Lung (tissue), 11 donors: ENCODE measurements at regions not wholly inside any gene's neighbourhood (a gene's known extent, or its start where the extent isn't known, plus 50 kb on each side); places are given as distances from the start of the nearest gene placed in this dataset.
"Not testable (repeated sequence)": the region's sequence is repeated elsewhere in the genome, so short reads cannot be mapped to it uniquely, and the experiment has no call there.

Experiments used
- ATAC-seq: fragments of 200-7000 bp; cut with Tn5 transposase; one replicate; pipeline ENCODE4 v1.9.1; 2020; ENCODE audit warnings: moderate number of reproducible peaks; ENCODE audit not compliant: insufficient read depth, low FRiP score
- DNase-seq, 3 donors: peaks; one replicate each; pipeline ENCODE4 v3.0.0-alpha.2; 2013 to 2017
- H3K27ac ChIP-seq, 2 donors: one replicate each; pipeline ENCODE4 v1.5.1; 2013; ENCODE audit warnings: mild to moderate bottlenecking in 2 of 2, moderate library complexity in 2 of 2, control low read depth in 1 of 2, inconsistent platforms in 1 of 2, low read depth in 1 of 2, low read length in 1 of 2
- H3K27me3 ChIP-seq, 3 donors: one replicate each; pipeline ENCODE4 v1.5.1; 2013; ENCODE audit warnings: low read length in 2 of 3; ENCODE audit not compliant: control insufficient read depth in 3 of 3, insufficient read depth in 3 of 3
- H3K36me3 ChIP-seq, 4 donors: one replicate each; pipeline ENCODE4 v1.5.1; 2013; ENCODE audit warnings: low read length in 4 of 4, mild to moderate bottlenecking in 1 of 4, moderate library complexity in 1 of 4; ENCODE audit not compliant: control insufficient read depth in 4 of 4, insufficient read depth in 4 of 4
- H3K4me1 ChIP-seq, 5 donors: one replicate each; pipeline ENCODE4 v1.5.1; 2013; ENCODE audit warnings: low read length in 5 of 5, mild to moderate bottlenecking in 2 of 5, moderate library complexity in 1 of 5; ENCODE audit not compliant: control insufficient read depth in 5 of 5, insufficient read depth in 5 of 5
- H3K4me3 ChIP-seq: one replicate; pipeline ENCODE4 v1.5.1; 2013; ENCODE audit warnings: mild to moderate bottlenecking, control low read depth, moderate library complexity
- H3K9ac ChIP-seq, 2 donors: one replicate each; pipeline ENCODE4 v1.5.1; 2013; ENCODE audit warnings: low read length in 2 of 2, control low read depth in 1 of 2; ENCODE audit not compliant: insufficient read depth in 1 of 2
- H3K9me3 ChIP-seq, 4 donors: one replicate each; pipeline ENCODE4 v1.5.1; 2013; ENCODE audit warnings: low read length in 3 of 4, mild to moderate bottlenecking in 1 of 4, moderate library complexity in 1 of 4; ENCODE audit not compliant: control insufficient read depth in 4 of 4, insufficient read depth in 3 of 4
- WGBS, 2 donors: extraction: QIAGEN DNeasy Blood & Tissue Kit; methylation state at CpG; one replicate each; pipeline ENCODE4 v1.1.7; 2013; 5-methylcytosine and 5-hydroxymethylcytosine counted together
- TF ChIP-seq, protein P1 (sequence below): IDR thresholded peaks from 2 replicates; pipeline ENCODE4 v1.5.1; 2012; ENCODE audit warnings: mild to moderate bottlenecking; ENCODE audit errors: control extremely low read depth, extremely low read depth
- donor health status: control.
- donor health status: control.
- donor health status: Bipolar disorder and iron deficiency.
- donor health status: healthy.
- donor health status: DM: yes; HTN: yes; CAD: no.

DNA sequence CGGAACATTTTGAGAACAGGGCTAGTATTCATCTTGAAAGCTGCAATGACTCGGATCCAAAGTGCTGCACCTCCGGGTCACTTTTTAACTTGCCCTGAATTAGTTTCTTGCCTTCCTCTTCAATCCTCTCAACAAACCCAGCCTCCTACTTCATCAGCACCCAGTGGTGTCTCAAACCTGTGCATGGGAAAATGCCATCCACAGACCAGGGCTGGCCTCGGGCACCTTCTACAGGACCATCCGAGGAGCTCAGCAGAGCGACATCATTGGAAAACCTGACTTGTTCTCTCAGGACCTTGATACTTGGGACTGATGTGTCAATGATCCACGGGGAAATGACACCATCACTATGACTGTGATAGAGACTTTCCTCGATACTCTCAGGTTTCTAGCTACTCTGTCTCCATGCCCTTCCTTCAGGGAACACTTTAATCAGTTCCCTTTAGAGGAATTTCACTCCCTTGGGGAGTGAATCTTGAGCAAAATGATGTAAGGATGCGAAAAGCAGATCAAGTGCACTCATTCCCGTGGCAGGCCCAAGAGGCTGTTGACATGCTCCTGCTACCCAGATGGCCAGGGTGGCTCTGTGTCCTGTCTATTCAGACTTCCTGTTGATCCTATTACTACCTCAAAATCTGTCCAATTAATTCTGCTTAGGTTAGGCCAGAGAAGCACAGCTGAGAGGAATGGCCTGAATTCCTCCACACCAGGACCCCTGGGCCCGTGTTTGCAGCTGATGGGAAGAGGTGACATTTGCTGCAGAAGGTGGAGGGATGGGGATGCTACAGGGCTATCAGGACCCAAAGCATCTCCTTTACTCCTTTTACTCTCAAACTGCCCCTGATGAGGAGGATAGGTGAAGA is 96.5 kb upstream of the SLC25A48 start:
- H3K9me3 ChIP-seq, result no peaks in the 10 kb centered on the region
- H3K4me1 ChIP-seq, result peaks cover 0 to 13% (median 0%) of the 10 kb centered on the region in 5 donors
- H3K36me3 ChIP-seq, result no peaks in the 10 kb centered on the region
- no peaks in the 10 kb centered on the region for H3K27me3 ChIP-seq
- DNase-seq, result no peak
- TF ChIP-seq, protein P1, sequence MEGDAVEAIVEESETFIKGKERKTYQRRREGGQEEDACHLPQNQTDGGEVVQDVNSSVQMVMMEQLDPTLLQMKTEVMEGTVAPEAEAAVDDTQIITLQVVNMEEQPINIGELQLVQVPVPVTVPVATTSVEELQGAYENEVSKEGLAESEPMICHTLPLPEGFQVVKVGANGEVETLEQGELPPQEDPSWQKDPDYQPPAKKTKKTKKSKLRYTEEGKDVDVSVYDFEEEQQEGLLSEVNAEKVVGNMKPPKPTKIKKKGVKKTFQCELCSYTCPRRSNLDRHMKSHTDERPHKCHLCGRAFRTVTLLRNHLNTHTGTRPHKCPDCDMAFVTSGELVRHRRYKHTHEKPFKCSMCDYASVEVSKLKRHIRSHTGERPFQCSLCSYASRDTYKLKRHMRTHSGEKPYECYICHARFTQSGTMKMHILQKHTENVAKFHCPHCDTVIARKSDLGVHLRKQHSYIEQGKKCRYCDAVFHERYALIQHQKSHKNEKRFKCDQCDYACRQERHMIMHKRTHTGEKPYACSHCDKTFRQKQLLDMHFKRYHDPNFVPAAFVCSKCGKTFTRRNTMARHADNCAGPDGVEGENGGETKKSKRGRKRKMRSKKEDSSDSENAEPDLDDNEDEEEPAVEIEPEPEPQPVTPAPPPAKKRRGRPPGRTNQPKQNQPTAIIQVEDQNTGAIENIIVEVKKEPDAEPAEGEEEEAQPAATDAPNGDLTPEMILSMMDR, result no peak
- H3K9ac ChIP-seq, result no peak overlapping the region
- no peak overlapping the region for H3K27ac ChIP-seq
- H3K4me3 ChIP-seq, result no peak overlapping the region
- no peak for ATAC-seq
- WGBS, 2 donors, result 83 to 86% methylated on average over 11 of the region's 11 CpGs

DNA sequence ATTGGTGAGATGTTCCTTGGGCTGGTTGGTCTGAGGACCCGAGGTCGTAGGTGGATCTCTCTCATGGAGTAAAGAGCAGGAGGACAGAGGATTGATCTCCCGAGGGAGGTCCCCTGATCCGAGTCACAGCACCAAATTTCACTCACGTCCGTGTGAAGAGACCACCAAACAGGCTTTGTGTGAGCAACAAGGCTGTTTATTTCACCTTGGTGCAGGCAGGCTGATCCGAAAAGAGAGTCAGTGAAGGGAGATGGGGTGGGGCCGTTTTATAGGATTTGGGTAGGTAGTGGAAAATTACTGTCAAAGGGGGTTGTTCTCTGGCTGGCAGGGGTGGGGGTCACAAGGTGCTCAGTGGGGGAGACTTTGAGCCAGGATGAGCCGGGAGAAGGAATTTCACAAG is 97.5 kb upstream of the SLC25A48 start:
- DNase-seq, result not testable (repeated sequence)
- 64 to 72% methylated on average over 9 of the region's 9 CpGs for WGBS, 2 donors

DNA sequence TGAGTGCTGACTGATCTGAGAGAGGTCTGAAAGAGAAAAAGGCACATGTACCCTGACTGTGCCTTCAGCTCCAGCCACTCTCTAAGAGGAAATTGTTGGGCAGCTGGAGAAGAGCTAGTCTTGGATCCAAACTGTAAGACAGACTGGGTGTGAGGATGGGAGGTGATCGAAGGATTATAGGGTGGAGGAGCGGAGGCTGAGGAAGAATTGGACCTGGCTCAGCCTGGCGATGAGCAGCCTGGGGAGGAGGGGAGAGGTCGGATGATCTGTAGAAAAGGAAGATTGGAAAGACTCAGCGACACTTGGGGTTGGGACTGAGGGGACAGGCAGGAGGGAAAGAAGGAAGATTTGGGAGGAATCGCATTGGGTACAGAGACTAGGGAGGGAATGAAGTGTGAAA is 98.6 kb upstream of the SLC25A48 start:
- Histone ChIP-seq H3K9ac (no peak overlapping the region), H3K4me1 (peaks cover 0 to 13% (median 0%) of the 10 kb centered on the region in 5 donors), H3K27ac (no peak overlapping the region), H3K4me3 (no peak overlapping the region), H3K36me3 (no peaks in the 10 kb centered on the region), H3K9me3 (no peaks in the 10 kb centered on the region), H3K27me3 (no peaks in the 10 kb centered on the region)
- 88 to 89% methylated on average over 6 of the region's 6 CpGs for WGBS, 2 donors
- ATAC-seq, result no peak
- TF ChIP-seq, protein P1, result no peak
- no peak for DNase-seq

More for the DNA sequence above, 97.5 kb upstream of the SLC25A48 start:
- H3K36me3 ChIP-seq, ATAC-seq, H3K27me3 ChIP-seq, H3K9ac ChIP-seq, H3K4me3 ChIP-seq, H3K9me3 ChIP-seq, H3K27ac ChIP-seq: not testable (repeated sequence)
- peaks cover 0 to 13% (median 0%) of the 10 kb centered on the region in 5 donors for H3K4me1 ChIP-seq

DNA sequence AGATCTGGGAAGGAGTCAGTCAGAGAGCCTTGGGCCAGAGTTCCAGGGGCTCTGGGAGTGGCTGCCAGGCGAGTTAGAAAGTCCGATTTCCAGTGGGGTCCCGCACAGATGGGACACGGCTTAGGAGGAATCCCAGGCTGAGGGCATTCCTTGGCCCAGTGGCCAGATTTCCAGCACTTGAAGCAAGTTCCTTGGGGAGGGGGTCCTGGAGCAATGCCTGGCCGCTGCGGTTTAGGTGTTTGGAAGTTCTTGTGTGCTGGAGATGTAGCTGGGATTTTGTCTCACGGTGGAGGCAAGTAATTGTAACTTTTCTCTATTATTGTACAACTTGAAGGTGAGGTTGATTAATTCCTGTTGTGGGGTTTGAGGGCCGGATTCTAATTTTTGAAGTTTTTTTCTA is 99.5 kb upstream of the SLC25A48 start:
- not testable (repeated sequence) for DNase-seq, H3K27me3 ChIP-seq, H3K9me3 ChIP-seq, H3K4me3 ChIP-seq, H3K36me3 ChIP-seq, H3K9ac ChIP-seq, ATAC-seq, H3K27ac ChIP-seq
- 86 to 94% methylated on average over 8 of the region's 8 CpGs for WGBS, 2 donors
- peaks cover 0 to 10% (median 0%) of the 10 kb centered on the region in 5 donors for H3K4me1 ChIP-seq

DNA sequence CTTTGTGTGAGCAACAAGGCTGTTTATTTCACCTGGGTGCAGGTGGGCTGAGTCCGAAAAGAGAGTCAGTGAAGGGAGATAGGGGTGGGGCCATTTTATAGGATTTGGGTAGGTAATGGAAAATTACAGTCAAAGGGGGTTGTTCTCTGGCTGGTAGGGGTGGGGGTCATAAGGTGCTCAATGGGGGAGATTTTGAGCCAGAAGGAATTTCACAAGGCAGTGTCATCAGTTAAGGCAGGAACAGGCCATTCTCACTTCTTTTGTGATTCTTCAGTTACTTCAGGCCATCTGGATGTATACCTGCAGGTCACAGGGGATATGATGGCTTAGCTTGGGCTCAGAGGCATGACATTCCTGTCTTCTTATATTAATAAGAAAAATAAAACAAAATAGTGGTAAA is 103.4 kb upstream of the SLC25A48 start:
- WGBS, 2 donors, result 89 to 94% methylated on average over 1 of the region's 1 CpG
- not testable (repeated sequence) for ATAC-seq, H3K27ac ChIP-seq, H3K9me3 ChIP-seq, H3K27me3 ChIP-seq, H3K4me3 ChIP-seq, H3K9ac ChIP-seq, H3K36me3 ChIP-seq, DNase-seq
- H3K4me1 ChIP-seq, result peaks cover 0 to 13% (median 4%) of the 10 kb centered on the region in 5 donors

DNA sequence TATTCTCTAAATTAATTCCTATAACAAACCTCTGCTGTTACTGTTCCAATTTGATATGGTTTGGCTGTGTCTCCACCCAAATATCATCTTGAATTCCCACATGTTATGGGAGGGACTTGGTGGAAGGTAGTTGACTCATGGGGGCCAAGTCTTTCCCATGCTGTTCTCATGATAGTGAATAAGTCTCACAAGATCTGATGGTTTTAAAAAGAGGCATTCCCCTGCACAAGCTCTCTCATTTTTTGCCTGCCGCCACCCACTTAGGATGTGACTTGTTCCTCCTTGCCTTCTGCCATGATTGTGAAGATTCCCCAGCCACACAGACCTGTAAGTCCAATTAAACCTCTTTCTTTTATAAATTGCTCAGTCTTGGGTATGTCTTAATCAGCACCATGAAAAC is 104.3 kb upstream of the SLC25A48 start:
- H3K27me3 ChIP-seq, H3K9me3 ChIP-seq, H3K36me3 ChIP-seq, DNase-seq, ATAC-seq, H3K9ac ChIP-seq, H3K4me3 ChIP-seq, H3K27ac ChIP-seq: not testable (repeated sequence)
- H3K4me1 ChIP-seq, result peaks cover 0 to 13% (median 4%) of the 10 kb centered on the region in 5 donors
- WGBS, 2 donors, result 98 to 100% methylated on average over 1 of the region's 1 CpG
